ENCODE measurements at regions not wholly inside any gene's neighbourhood (a gene's known extent, or its start where the extent isn't known, plus 50 kb on each side); places are given as distances from the start of the nearest gene placed in this dataset.

DNA sequence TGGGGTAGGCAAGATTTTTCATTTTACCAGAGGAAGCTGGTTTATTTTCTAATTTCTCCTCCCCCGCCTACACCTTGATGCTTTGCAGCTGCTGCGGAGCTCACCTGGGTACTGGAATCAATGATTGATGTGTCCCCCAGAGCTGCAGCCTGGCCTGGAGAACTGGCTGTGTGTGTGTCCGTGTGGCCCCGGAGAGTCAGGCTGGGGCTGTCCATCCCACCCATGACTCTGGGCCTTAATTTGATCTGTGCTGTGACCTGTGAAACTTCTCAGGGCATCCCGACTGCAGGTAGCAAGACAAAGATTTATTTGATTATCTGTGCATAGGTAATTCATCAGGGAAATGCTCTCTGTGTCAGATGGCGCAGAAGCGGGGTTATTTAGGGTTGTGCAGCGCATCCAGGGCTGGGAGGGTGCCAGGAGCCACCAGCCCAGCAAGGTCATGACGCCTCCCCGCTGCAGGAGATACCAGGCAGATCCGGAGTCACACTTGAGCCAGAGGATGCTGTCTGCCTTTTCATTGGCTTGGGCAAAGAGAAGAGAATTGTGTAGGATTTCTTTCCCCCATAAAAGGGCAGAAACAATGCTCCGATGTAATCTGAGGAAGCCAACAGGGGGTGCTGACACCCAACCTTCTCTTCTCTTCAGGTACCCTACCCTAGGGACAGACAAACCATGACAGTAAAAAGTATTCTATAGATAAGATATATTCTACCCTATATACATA lies 346.6 kb downstream of the TSHZ3 start:
- DNase-seq, result no peak
- no peak for ATAC-seq
- no peaks in the 10 kb centered on the region for H3K36me3 ChIP-seq

DNA sequence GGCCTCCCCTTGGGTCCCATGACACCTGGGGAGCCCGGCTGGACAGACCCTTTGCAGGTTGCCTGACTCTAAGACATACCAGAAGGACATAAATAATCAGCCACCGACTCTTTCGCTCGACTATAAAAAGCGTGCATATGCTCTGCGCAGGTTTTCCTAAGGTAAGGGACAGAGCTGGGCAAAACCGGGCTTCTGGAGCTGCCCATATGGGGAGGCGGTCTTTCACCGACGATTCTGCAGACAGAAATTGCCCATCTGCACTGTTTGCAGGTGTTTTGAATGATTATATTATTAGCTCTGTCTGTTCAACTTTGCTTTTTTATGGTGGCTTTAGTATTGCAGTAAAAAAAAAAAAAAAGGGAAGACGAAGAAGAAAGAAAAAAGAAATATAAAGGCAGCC lies 347.2 kb downstream of the TSHZ3 start:
- Histone ChIP-seq H3K4me3 (no peak overlapping the region), H3K36me3 (no peaks in the 10 kb centered on the region), H3K27ac (no peak overlapping the region), H3K4me1 (no peaks in the 10 kb centered on the region), H3K27me3 (no peaks in the 10 kb centered on the region), H3K9me3 (no peaks in the 10 kb centered on the region)
- DNase-seq, result no peak
- no peak for ATAC-seq
- TF ChIP-seq, protein P1, sequence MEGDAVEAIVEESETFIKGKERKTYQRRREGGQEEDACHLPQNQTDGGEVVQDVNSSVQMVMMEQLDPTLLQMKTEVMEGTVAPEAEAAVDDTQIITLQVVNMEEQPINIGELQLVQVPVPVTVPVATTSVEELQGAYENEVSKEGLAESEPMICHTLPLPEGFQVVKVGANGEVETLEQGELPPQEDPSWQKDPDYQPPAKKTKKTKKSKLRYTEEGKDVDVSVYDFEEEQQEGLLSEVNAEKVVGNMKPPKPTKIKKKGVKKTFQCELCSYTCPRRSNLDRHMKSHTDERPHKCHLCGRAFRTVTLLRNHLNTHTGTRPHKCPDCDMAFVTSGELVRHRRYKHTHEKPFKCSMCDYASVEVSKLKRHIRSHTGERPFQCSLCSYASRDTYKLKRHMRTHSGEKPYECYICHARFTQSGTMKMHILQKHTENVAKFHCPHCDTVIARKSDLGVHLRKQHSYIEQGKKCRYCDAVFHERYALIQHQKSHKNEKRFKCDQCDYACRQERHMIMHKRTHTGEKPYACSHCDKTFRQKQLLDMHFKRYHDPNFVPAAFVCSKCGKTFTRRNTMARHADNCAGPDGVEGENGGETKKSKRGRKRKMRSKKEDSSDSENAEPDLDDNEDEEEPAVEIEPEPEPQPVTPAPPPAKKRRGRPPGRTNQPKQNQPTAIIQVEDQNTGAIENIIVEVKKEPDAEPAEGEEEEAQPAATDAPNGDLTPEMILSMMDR (IDR thresholded peaks at IDR 0.05), result no peak
- intact Hi-C loops (cut with DNase I), result no loop called here

More for the DNA sequence above, 346.6 kb downstream of the TSHZ3 start:
- Histone ChIP-seq H3K27me3 (no peaks in the 10 kb centered on the region), H3K9me3 (no peaks in the 10 kb centered on the region), H3K4me3 (no peak overlapping the region), H3K4me1 (no peaks in the 10 kb centered on the region), H3K27ac (no peak overlapping the region)
- intact Hi-C loops (cut with DNase I), result no loop called here
- TF ChIP-seq, protein P1 (IDR thresholded peaks at IDR 0.05), result no peak

DNA sequence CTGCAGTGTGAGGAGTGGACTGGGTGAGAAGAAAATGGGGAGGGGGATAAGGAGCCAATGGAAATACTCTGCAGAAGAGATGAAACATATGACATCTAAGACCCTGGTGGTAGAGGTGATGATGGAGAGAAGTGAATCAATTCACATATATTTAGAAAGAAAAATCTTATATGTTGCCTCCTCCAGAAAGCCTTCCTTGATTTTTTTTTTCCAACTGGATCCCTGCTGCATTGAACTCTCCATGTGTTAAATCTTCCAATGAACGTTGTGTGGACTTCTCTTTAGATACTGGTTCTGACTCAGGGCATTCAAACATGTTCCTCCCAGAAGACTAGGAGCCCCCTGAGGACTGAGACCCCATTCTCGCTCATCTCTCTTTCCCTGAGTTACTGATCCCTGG lies 348.3 kb downstream of the TSHZ3 start:
- Histone ChIP-seq H3K4me3 (no peak overlapping the region), H3K27ac (no peak overlapping the region), H3K9me3 (no peaks in the 10 kb centered on the region), H3K4me1 (no peaks in the 10 kb centered on the region), H3K27me3 (no peaks in the 10 kb centered on the region), H3K36me3 (no peaks in the 10 kb centered on the region)
- ATAC-seq, result no peak
- TF ChIP-seq, protein P1 (IDR thresholded peaks at IDR 0.05), result no peak
- no peak for DNase-seq
- intact Hi-C loops (cut with DNase I), result no loop called here

DNA sequence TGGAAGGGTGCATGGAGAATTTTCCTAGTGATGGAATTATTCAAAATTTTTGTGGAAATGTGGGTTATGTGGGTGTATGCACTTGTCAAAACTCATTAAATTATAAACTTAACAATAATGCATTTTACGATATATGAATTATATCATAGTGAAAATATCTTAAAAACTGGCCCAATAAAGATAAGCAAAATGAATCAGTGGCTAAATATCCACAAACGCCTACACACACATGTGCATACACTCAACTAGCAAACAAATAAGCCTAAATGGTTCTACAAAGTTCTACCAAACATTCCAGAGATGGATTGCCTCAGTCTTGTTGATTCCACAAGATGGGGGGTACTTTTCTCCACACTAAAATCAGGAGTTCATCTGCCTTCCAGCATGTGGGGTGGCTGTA lies 349.5 kb downstream of the TSHZ3 start:
- intact Hi-C loops (cut with DNase I), result no loop called here
- no peaks in the 10 kb centered on the region for H3K36me3 ChIP-seq
- H3K27me3 ChIP-seq, result no peaks in the 10 kb centered on the region
- H3K27ac ChIP-seq, result no peak overlapping the region
- ATAC-seq, result no peak
- no peak for DNase-seq
- TF ChIP-seq, protein P1 (IDR thresholded peaks at IDR 0.05), result no peak
- H3K4me1 ChIP-seq, result no peaks in the 10 kb centered on the region
- no peak overlapping the region for H3K4me3 ChIP-seq
- H3K9me3 ChIP-seq, result no peaks in the 10 kb centered on the region

DNA sequence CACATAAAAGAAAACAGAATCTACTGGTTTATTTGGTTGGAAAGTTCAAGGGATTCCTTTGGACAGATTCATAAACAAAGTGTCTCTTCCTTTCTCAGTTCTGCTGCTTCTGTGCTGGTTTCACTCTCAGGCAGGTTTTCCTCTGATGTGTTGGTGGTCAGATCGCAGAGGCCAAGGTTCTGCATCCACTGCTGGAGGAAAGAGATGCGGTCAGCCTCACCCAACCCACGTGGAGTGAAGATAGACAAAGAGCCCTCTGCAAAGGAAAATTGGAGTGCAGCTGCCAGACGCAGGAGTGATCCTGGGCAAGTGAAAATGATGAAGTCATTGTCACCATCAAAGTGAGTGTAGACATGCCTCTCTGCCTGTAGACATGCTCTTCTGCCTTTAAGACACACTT lies 352.0 kb downstream of the TSHZ3 start:
- TF ChIP-seq, protein P1 (IDR thresholded peaks at IDR 0.05), result no peak
- no peaks in the 10 kb centered on the region for H3K4me1 ChIP-seq
- no peak overlapping the region for H3K27ac ChIP-seq
- H3K36me3 ChIP-seq, result no peaks in the 10 kb centered on the region
- no peaks in the 10 kb centered on the region for H3K27me3 ChIP-seq
- H3K9me3 ChIP-seq, result no peaks in the 10 kb centered on the region
- intact Hi-C loops (cut with DNase I), result no loop called here
- H3K4me3 ChIP-seq, result no peak overlapping the region
- ATAC-seq (no peak), DNase-seq (no peak)

DNA sequence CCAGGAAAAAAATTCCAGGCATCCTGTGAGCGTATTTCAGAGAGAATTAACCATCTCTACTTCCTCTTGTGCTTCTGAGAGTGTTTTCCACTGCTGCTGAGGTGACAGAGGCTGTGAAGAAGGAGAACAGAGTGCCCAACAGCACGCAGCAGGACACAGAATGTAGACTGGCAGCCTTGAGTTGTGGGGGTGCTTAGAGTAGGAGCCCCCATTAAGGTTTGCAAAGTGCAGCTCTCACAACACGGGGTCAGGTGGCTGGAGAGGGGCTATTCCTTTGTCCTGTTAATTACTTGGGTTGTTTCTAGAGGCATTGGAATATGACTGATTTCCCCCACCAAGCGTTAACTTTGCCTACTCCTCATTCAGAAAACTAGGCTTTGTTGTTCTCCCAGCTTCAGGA lies 370.6 kb downstream of the TSHZ3 start:
- ATAC-seq (no peak), DNase-seq (no peak)
- H3K9me3 ChIP-seq, result peaks cover 8% of the 10 kb centered on the region
- intact Hi-C loops (cut with DNase I), result no loop called here
- no peak overlapping the region for H3K27ac ChIP-seq
- TF ChIP-seq, protein P1 (IDR thresholded peaks at IDR 0.05), result no peak
- H3K36me3 ChIP-seq, result no peaks in the 10 kb centered on the region
- no peaks in the 10 kb centered on the region for H3K27me3 ChIP-seq
- no peak overlapping the region for H3K4me3 ChIP-seq
- no peaks in the 10 kb centered on the region for H3K4me1 ChIP-seq
